Fibroblast of pulmonary artery (primary cell): ENCODE measurements at regions not wholly inside any gene's neighbourhood (a gene's known extent, or its start where the extent isn't known, plus 50 kb on each side); places are given as distances from the start of the nearest gene placed in this dataset.
"Not testable (repeated sequence)": the region's sequence is repeated elsewhere in the genome, so short reads cannot be mapped to it uniquely, and the experiment has no call there.

Experiments
- DNase-seq: peaks from one replicate; pipeline ENCODE4 v3.0.0-alpha.2; 2010; ENCODE audit warnings: low read depth
- H3K4me3 ChIP-seq: replicated peaks from 2 replicates; pipeline ENCODE4 v1.5.1; 2011; ENCODE audit warnings: low read depth, mild to moderate bottlenecking, control low read depth, low read length, moderate library complexity
- TF ChIP-seq, protein P1 (sequence below): IDR thresholded peaks from 2 replicates; pipeline ENCODE4 v1.5.1; 2011; ENCODE audit warnings: mild to moderate bottlenecking, control low read depth, low read length, inconsistent platforms; ENCODE audit errors: missing control alignments

DNA sequence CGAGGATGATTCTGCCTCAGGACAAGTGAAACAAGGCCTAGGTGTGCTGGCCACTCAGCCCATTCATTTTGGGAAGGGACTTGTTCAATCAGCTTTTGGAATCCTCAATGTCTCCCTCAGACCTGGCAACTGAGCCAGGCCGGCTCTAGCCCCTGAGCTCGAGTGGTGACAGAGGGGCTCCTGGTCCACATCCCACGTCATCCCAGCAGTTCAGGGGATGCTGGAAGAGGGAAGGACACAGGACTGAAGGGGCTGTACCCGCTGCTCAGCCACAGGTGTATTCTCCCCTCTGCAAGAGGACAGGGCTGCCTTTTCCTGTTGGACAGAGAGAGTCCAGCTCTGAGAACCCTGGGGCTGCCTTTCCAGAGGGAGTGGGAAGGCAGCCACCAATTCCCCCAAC, 244.6 kb upstream of the SFSWAP start:
- H3K4me3 ChIP-seq, result no peak overlapping the region
- no peak for DNase-seq
- TF ChIP-seq, protein P1, sequence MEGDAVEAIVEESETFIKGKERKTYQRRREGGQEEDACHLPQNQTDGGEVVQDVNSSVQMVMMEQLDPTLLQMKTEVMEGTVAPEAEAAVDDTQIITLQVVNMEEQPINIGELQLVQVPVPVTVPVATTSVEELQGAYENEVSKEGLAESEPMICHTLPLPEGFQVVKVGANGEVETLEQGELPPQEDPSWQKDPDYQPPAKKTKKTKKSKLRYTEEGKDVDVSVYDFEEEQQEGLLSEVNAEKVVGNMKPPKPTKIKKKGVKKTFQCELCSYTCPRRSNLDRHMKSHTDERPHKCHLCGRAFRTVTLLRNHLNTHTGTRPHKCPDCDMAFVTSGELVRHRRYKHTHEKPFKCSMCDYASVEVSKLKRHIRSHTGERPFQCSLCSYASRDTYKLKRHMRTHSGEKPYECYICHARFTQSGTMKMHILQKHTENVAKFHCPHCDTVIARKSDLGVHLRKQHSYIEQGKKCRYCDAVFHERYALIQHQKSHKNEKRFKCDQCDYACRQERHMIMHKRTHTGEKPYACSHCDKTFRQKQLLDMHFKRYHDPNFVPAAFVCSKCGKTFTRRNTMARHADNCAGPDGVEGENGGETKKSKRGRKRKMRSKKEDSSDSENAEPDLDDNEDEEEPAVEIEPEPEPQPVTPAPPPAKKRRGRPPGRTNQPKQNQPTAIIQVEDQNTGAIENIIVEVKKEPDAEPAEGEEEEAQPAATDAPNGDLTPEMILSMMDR, result no peak

DNA sequence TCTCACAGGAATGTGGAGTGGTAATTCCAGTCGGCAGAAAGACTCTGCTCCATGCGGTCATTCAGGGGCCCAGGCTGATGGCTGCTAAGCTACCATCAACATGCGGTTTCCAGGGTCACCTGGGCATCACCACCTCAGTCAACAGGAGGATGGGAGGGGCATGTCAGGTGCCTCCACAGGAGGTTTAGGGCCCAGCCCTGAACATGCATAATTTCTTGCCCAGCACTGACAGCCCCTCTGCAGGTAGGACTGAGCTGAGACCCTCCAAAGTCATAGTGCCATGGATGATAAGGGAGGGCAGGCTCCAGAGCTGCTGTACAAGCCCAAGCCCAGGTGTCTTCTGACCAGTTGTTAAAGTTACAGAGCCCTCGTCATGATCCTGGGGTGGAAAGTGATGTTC, 244.0 kb upstream of the SFSWAP start:
- TF ChIP-seq, protein P1, result no peak
- DNase-seq, result no peak
- no peak overlapping the region for H3K4me3 ChIP-seq

DNA sequence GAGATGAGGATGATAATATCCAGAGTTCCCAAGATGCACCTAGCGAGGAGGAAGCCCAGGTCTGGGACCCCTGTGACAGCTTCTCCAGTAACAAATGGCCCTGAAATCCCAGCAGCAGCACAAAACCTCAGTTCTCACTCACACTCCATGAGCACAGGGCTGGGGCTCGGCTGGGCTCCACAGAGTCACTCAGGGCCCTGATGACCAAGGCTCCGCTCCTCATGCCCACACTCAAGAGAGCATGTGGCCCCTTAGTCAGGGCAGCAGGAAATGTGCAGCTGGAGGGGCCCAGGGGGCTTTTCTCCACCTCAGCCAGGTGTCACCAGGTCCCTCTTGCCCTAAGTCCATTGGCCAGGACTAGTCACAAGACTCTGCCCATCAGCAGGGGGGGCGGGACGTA, 242.7 kb upstream of the SFSWAP start:
- H3K4me3 ChIP-seq, result no peak overlapping the region
- DNase-seq, result no peak
- TF ChIP-seq, protein P1, result no peak

DNA sequence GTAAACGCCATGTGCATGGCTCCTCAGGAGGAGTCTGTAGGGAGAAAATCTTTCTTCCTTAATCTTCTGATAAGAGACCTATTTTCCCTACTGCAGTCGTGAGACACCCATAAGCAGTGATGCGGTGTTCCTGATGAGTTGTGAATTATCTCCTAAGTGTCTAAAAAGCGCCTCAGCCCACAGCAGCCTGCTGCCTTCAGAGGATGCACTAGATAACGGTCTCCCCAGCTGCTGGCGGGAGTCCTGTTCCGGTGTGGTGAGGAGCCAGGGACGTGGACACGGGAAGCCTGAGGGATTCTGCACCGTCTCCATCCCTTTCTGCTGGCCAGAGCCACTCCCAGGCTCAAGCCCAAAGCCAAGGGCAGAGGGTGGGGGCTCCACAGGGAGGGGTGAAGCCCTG, 240.9 kb upstream of the SFSWAP start:
- H3K4me3 ChIP-seq, DNase-seq: not testable (repeated sequence)

DNA sequence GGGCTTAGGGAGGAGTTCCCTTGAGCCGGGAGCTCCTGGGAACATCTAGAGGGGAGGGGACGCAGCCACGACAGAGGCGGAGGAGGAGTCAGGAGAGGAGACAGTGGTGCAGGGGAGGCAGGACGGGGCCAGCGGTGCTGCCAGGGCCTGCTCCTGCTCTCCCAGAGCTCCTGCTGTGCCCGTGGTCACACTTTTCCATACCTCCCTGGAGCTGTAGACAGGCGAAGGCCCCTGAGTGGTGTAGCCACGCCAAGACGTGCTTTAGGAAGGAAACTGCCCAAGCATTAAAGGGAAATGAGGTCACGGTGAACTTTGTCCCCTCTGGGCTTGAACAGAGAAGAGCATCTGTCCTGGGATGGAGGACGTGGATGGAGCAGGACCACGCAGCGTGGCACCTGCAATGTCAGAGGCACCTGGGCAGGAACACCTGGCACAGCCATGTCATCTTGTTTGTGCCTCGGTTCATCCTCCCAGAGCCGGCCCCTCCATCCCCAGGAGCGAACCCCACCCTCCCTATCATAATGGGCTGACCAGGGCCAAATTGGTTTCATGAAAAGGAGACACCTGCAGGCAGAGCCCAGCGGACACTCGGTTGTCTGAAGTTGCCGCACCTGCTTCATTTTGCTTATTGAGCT, 239.5 kb upstream of the SFSWAP start:
- H3K4me3 ChIP-seq, result no peak overlapping the region
- DNase-seq, result no peak
- TF ChIP-seq, protein P1, result no peak

DNA sequence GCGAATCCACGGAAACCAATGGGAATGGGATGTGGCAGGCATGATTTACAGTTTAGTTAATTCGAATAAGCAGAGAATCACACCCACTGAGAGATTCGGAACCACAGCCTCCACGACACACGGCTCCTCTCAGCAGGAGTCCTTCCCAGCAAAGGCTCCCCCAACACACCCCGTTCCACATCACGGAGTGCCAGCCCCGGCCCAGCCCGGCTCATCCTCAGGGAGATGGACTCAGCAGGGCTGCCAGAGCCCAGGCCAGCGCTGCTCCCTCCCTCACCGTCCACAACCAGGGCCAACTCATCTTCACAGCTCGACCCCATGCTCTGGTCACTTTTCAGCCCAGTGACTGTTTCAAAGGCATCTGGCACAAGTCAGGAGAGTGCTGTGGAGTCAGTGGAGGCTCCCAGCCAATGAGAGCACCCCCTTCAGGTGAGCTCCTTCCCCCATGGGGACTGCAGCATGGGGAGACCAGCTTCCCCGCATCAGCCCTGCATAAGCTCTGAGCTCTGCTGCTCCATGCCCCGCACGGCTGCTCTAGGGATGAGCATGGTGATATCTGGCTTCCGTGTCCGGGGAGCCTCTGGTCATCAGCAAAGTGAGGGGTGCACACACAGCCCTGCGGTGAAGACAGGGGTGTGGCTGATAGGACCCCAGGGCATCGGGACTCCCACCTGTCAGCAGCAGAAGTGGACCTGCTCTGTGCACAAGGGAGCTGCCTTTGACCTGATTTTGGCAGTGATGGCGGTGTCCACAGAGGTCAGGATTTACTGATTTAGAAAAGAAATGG, 238.8 kb upstream of the SFSWAP start:
- DNase-seq, result no peak
- no peak overlapping the region for H3K4me3 ChIP-seq
- TF ChIP-seq, protein P1, result no peak

DNA sequence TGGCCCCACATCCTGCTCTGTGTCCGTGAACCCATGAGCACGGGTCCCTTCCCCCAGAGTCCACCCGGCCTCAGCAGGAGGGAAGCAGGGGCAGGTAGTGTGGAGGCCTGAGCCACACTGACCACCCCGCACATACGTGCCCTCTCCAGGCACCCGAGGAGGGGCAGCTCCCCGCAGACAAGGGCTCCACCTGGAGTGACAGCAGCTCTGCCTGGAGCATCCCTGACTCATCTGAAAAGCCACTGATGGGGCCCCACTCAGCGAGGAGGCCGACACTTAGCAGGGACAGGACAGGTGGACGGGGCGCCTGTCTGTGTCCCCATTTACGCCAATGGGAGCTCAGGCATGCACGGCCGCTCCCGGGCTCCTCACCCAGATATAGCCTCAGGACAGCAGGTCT, 237.6 kb upstream of the SFSWAP start:
- TF ChIP-seq, protein P1, result no peak
- H3K4me3 ChIP-seq, result no peak overlapping the region
- no peak for DNase-seq
